D721Med (cell line): ENCODE measurements at regions not wholly inside any gene's neighbourhood (a gene's known extent, or its start where the extent isn't known, plus 50 kb on each side); places are given as distances from the start of the nearest gene placed in this dataset.

Experiments used
- DNase-seq: peaks from one replicate; pipeline ENCODE4 v3.0.0; 2011; ENCODE audit warnings: low spot score; ENCODE audit not compliant: insufficient read length
- FAIRE-seq: peaks from 2 replicates; lab custom pipeline; 2011; peaks lifted over from hg19 to GRCh38; lab: Jason Lieb, UNC
- CTCF ChIP-seq: IDR thresholded peaks from 2 replicates; pipeline ENCODE4 v1.5.1; 2012; ENCODE audit warnings: mild to moderate bottlenecking, control low read depth; ENCODE audit not compliant: insufficient read depth; ENCODE audit errors: missing control alignments

GRCh38 chr17:13405807-13406206 is 195.9 kb downstream of the HS3ST3A1 start:
- TF ChIP-seq CTCF = no peak
- DNase-seq (no peak), FAIRE-seq (no peak)

GRCh38 chr17:13405080-13405479 is 196.6 kb downstream of the HS3ST3A1 start:
- TF ChIP-seq CTCF = no peak
- FAIRE-seq = no peak
- DNase-seq = no peak

DNA sequence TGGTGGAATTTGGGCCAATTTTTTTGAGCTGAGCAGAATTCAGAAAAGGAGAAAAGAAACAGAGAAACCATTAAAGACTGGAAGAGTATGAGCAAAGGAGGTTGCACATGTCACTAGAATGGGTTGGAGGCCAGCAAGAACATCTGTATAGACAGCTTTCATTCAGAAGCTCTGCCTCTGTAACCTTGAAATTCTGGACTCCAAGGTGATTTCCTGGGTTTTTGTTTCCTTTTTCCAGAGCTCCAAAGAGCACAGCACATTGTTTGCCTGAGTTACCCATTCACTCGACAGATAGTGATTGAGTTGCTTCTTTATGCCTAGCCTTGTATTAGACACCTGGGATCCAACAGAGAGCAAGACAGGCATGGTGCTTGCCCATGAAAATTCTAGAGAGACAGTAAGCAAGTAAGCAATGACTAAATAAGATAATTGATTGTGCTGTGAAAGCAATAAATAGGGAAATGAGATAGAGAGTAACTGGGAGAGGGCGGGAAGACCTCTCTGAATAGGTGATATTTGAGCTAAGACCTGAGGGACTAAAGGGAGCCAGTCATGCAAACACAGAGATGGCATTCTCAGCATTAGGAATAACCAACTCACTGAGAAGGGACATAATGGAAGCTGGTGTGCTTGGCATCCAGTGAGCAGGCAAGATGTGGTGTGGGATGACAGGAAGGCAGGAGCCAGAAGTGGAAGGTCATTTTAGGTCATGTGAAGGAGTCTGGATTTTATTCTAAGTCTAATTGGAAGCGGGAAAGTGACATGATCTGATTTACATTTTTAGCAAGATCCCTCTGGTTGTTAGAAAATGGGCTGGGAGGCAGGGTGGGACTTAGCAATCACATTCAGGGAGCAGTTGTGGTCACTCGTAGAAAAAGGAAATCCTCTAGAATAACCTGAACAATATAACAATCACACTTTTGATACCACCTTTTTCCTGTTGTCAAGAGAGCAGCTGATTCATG is 197.5 kb downstream of the HS3ST3A1 start:
- FAIRE-seq (no peak), DNase-seq (no peak)
- no peak for TF ChIP-seq CTCF

DNA sequence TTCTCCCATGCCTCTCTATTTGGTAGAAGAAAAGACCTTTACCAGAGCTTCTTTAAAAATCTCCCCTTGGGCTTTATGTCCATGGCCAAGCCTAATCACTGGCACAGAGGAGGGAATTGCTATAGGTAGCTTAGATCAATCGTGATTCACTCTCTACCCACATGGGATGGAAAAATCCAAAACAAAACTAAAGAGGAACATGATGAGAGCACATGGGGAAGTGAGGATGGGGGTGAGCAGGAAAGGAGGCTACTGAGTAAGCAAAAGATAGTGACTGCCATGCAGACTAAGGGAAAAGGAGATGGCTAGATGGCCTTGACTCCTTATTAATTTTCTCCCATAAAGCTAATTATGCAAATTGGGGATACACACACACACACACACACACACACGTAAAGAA is 201.2 kb downstream of the HS3ST3A1 start:
- FAIRE-seq = no peak
- TF ChIP-seq CTCF = no peak
- DNase-seq = no peak

GRCh38 chr17:13398853-13399252 is 202.9 kb downstream of the HS3ST3A1 start:
- TF ChIP-seq CTCF = no peak
- FAIRE-seq = no peak
- DNase-seq = no peak

- no peak for FAIRE-seq
- TF ChIP-seq CTCF = no peak
- no peak for DNase-seq
Observed at GRCh38 chr17:13398091-13398490, 203.6 kb downstream of the HS3ST3A1 start.

- TF ChIP-seq CTCF = no peak
- no peak for FAIRE-seq
- no peak for DNase-seq
Observed at GRCh38 chr17:13395862-13396261, 205.9 kb downstream of the HS3ST3A1 start.
